GM12878 (cell line): ENCODE measurements at regions not wholly inside any gene's neighbourhood (a gene's known extent, or its start where the extent isn't known, plus 50 kb on each side); places are given as distances from the start of the nearest gene placed in this dataset.
"Not testable (repeated sequence)": the region's sequence is repeated elsewhere in the genome, so short reads cannot be mapped to it uniquely, and the experiment has no call there.

ENCODE experiments used
- ATAC-seq: fragments of 200-7000 bp; cut with Tn5 transposase; 3 replicates; pipeline ENCODE4 v1.9.1; 2020; ENCODE audit warnings: mild to moderate bottlenecking, moderate library complexity
- BruUV-seq: library from RNA; stranded (reverse); fragments of 400-500 nt; replicated peaks from 2 replicates; lab custom pipeline; 2021; lab: Mats Ljungman, UMichigan
- CTCF ChIA-PET: fragments of 300-600 bp; sonication (Branson Sonifier 250); formaldehyde crosslinking; extraction: SDS; loops from one replicate; lab custom pipeline; 2021; ENCODE audit warnings: inconsistent platforms; lab: Yijun Ruan, JAX
- POLR2A ChIA-PET: fragments of 350-600 bp; formaldehyde crosslinking; extraction: SDS; loops from one replicate; lab custom pipeline; 2021; ENCODE audit warnings: inconsistent platforms; lab: Charles Lee
- RAD21 ChIA-PET: fragments of 300-600 bp; sonication (Branson Sonifier 250); formaldehyde crosslinking; loops from one replicate; lab custom pipeline; 2023; ENCODE audit warnings: antibody characterized with exemption; ENCODE audit not compliant: unreplicated experiment; lab: Charles Lee
- SMC1A ChIA-PET: fragments of 300-600 bp; sonication (Branson Sonifier 250); formaldehyde crosslinking; loops from one replicate; lab custom pipeline; 2023; ENCODE audit not compliant: unreplicated experiment, uncharacterized antibody; lab: Charles Lee
- DNase-seq: peaks from one replicate; pipeline ENCODE4 v3.0.0-alpha.2; 2011; ENCODE audit warnings: low read depth, low spot score
- FAIRE-seq: peaks from 3 replicates; lab custom pipeline; 2011; peaks lifted over from hg19 to GRCh38; lab: Jason Lieb, UNC
- H2AFZ ChIP-seq: 2 replicates; pipeline ENCODE4 v1.6.0; 2011; ENCODE audit warnings: low read depth, low read length, control low read depth; ENCODE audit not compliant: control insufficient read depth
- H3K27ac ChIP-seq: 2 replicates; pipeline ENCODE4 v1.5.1; 2011; ENCODE audit warnings: control low read depth; ENCODE audit not compliant: control insufficient read depth, insufficient read depth
- H3K27me3 ChIP-seq, 2 experiments: replicated peaks in 1 of 2; 2 replicates each; pipeline versions ENCODE4 v1.6.0 to v1.6.1; 2011; ENCODE audit warnings: low read length in 1 of 2; ENCODE audit not compliant: control insufficient read depth in 2 of 2, insufficient read depth in 2 of 2
- H3K36me3 ChIP-seq, 2 experiments: 2 replicates each; pipeline ENCODE4 v1.5.1; 2011; ENCODE audit warnings: low read length in 1 of 2; ENCODE audit not compliant: control insufficient read depth in 2 of 2, insufficient read depth in 2 of 2
- H3K4me1 ChIP-seq: 2 replicates; pipeline ENCODE4 v1.6.1; 2011; ENCODE audit warnings: mild to moderate bottlenecking, low read length, moderate library complexity, mixed read lengths; ENCODE audit not compliant: control insufficient read depth, insufficient read depth
- H3K4me2 ChIP-seq: 2 replicates; pipeline ENCODE4 v1.6.0; 2011; ENCODE audit warnings: control low read depth; ENCODE audit not compliant: control insufficient read depth, insufficient read depth
- H3K4me3 ChIP-seq: fragments of 200-600 bp; sonication (generic); 2 replicates; pipeline ENCODE4 v1.5.1; 2016
- H3K79me2 ChIP-seq: 2 replicates; pipeline ENCODE4 v1.6.0; 2011; ENCODE audit warnings: low read length; ENCODE audit not compliant: control insufficient read depth, insufficient read depth
- H3K9ac ChIP-seq: 2 replicates; pipeline ENCODE4 v1.8.0; 2011; ENCODE audit warnings: low read length, control low read depth, mixed read lengths; ENCODE audit not compliant: control insufficient read depth, insufficient read depth
- H3K9me3 ChIP-seq: replicated peaks from 3 replicates; pipeline ENCODE4 v1.5.1; 2011; ENCODE audit warnings: mild to moderate bottlenecking, low read length; ENCODE audit not compliant: control insufficient read depth, insufficient read depth
- H4K20me1 ChIP-seq: 2 replicates; pipeline ENCODE4 v1.6.0; 2011; ENCODE audit not compliant: control insufficient read depth, insufficient read depth
- CREB1 ChIP-seq: IDR thresholded peaks from 2 replicates; pipeline ENCODE4 v1.6.1; 2012; ENCODE audit warnings: low read depth, mild to moderate bottlenecking, inconsistent platforms
- POLR2AphosphoS5 ChIP-seq: IDR thresholded peaks from 2 replicates; pipeline ENCODE4 v1.6.1; 2011; ENCODE audit warnings: mild to moderate bottlenecking, low read length, inconsistent platforms
- WGBS: methylation state at CpG from one replicate; pipeline ENCODE4 v1.1.6; 2016; ENCODE audit warnings: low lambda C conversion rate; ENCODE audit not compliant: insufficient replicate concordance, insufficient coverage; ENCODE audit errors: missing lambda C conversion rate; 5-methylcytosine and 5-hydroxymethylcytosine counted together
- in situ Hi-C: fragments of 300-500 bp; cut with MboI; formaldehyde crosslinking; loops from 9 replicates; pipeline ENCODE4 v1.14.3; 2018; ENCODE audit warnings: mixed read lengths
- intact Hi-C: fragments of 100-400 bp; cut with micrococcal nuclease; formaldehyde crosslinking; loops from one replicate; pipeline ENCODE4 v1.14.2; 2022; ENCODE audit not compliant: unreplicated experiment

GRCh38 chr15:20652914-20653313 lies 111.3 kb upstream of the GOLGA6L6 start:
- Histone ChIP-seq H3K4me3 (no peak overlapping the region), H3K27ac (no peak overlapping the region), H3K4me2 (no peak overlapping the region), H3K79me2 (no peaks in the 10 kb centered on the region), H2AFZ (no peak overlapping the region), H3K9ac (no peak overlapping the region), H4K20me1 (no peaks in the 10 kb centered on the region), H3K27me3 (no peaks in the 10 kb centered on the region), H3K9me3 (no peaks in the 10 kb centered on the region), H3K4me1 (no peaks in the 10 kb centered on the region), H3K36me3 (no peaks in the 10 kb centered on the region)
- RAD21 ChIA-PET = no interaction called here
- TF ChIP-seq CREB1 = no peak
- no peak for TF ChIP-seq POLR2AphosphoS5
- no peak for ATAC-seq
- CTCF ChIA-PET = interaction anchor here (2.7 kb wide), 1 partner anchor 10 kb away, joined by 9 read pairs; no protein-coding TSS in a partner anchor
- intact Hi-C loops = no loop called here
- FAIRE-seq = no peak
- POLR2A ChIA-PET = no interaction called here
- no peak for DNase-seq
- in situ Hi-C loops = no loop called here
- SMC1A ChIA-PET = no interaction called here
- 49% methylated on average over 2 of the region's 2 CpGs for WGBS
- no TSS peak for BruUV-seq

GRCh38 chr15:20648402-20648975 lies 106.9 kb upstream of the GOLGA6L6 start:
- in situ Hi-C loops, H3K79me2 ChIP-seq, H3K9me3 ChIP-seq, intact Hi-C loops, H3K4me3 ChIP-seq, H3K36me3 ChIP-seq, H4K20me1 ChIP-seq, FAIRE-seq, H3K27ac ChIP-seq, BruUV-seq, RAD21 ChIA-PET, CTCF ChIA-PET, H3K9ac ChIP-seq, ATAC-seq, H3K27me3 ChIP-seq, DNase-seq, SMC1A ChIA-PET, POLR2A ChIA-PET, H3K4me1 ChIP-seq, H2AFZ ChIP-seq, H3K4me2 ChIP-seq: not testable (repeated sequence)
- 60% methylated on average over 6 of the region's 6 CpGs for WGBS
